HepG2 (cell line): ENCODE measurements at regions not wholly inside any gene's neighbourhood (a gene's known extent, or its start where the extent isn't known, plus 50 kb on each side); places are given as distances from the start of the nearest gene placed in this dataset.
"Not testable (repeated sequence)": the region's sequence is repeated elsewhere in the genome, so short reads cannot be mapped to it uniquely, and the experiment has no call there.

Experiments
- BHLHE40 ChIP-seq: IDR thresholded peaks from 2 replicates; pipeline ENCODE4 v1.6.1; 2011; ENCODE audit warnings: low read length, improper control_type of control experiment
- HDAC6 ChIP-seq: fragments of 200-600 bp; sonication (generic); IDR thresholded peaks from 2 replicates; pipeline ENCODE4 v1.7.0; 2017; ENCODE audit warnings: mild to moderate bottlenecking, antibody characterized with exemption, low read length, low read depth
- KDM1A ChIP-seq: IDR thresholded peaks from 2 replicates; pipeline ENCODE4 v1.6.1; 2016; ENCODE audit warnings: missing compliant biosample characterization
- RFX3 ChIP-seq: IDR thresholded peaks from 2 replicates; pipeline ENCODE4 v1.6.1; 2016; ENCODE audit warnings: missing biosample characterization, missing genetic modification reagents
- SRF ChIP-seq: IDR thresholded peaks from 2 replicates; pipeline ENCODE4 v1.6.1; 2011; ENCODE audit warnings: mild to moderate bottlenecking, low read depth, low read length, moderate library complexity
- STAG1 ChIP-seq: sonication (generic); formaldehyde crosslinking; IDR thresholded peaks from 2 replicates; pipeline ENCODE4 v1.4.0; 2020; ENCODE audit warnings: missing genetic modification reagents
- TEAD3 ChIP-seq: optimal IDR thresholded peaks from 2 replicates; pipeline ENCODE3; 2016; ENCODE audit warnings: borderline replicate concordance
- ZNF224 ChIP-seq: sonication (generic); formaldehyde crosslinking; IDR thresholded peaks from 2 replicates; pipeline ENCODE4 v1.5.0; 2020; ENCODE audit warnings: mild to moderate bottlenecking, missing genetic modification reagents
- TF ChIP-seq, protein P1 (sequence below), 2 experiments: sonication (generic) in 1 of 2; formaldehyde crosslinking in 1 of 2; IDR thresholded peaks; 2 replicates each; pipeline versions ENCODE4 v1.4.0 to v1.6.1; 2018 to 2020; ENCODE audit warnings: missing genetic modification reagents in 2 of 2, borderline replicate concordance in 1 of 2, low read depth in 1 of 2, mild to moderate bottlenecking in 1 of 2, missing biosample characterization in 1 of 2

DNA sequence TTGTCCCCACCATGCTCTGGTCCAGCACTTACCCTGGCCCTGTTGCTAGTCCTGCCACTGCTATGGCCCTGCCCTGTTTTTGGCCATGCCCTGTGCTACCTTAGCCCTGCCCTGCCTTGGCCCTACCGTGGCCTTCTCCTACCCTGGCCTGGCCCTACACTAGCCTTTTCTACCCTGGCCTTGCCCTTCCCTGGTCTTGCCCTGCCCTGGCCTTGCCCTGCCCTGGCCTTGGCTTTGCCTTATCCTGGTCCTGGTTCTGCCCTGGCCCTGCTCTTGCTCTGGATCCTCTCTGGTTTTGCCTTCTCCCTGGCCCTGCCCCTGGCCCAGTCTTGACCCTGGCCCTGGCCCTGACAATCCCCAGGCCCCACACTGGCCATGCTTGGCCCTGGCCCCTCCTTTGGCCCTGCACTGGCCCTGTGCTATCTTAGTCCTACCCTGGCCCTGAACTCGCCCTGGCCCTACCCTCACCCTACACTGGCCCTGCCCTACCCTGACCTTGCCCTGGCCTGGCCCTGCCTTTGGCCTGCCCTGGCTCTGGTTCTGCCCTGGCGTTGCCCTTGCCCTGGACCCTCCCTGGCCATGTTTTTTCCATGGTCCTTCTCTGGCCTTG is 235.0 kb downstream of the GOLGA6L6 start:
- TF ChIP-seq TEAD3; ZNF224; HDAC6; BHLHE40; SRF; STAG1 (CRISPR knock-in tag); RFX3 (CRISPR knock-in tag); KDM1A (CRISPR knock-in tag): not testable (repeated sequence)
- TF ChIP-seq, protein P1, sequence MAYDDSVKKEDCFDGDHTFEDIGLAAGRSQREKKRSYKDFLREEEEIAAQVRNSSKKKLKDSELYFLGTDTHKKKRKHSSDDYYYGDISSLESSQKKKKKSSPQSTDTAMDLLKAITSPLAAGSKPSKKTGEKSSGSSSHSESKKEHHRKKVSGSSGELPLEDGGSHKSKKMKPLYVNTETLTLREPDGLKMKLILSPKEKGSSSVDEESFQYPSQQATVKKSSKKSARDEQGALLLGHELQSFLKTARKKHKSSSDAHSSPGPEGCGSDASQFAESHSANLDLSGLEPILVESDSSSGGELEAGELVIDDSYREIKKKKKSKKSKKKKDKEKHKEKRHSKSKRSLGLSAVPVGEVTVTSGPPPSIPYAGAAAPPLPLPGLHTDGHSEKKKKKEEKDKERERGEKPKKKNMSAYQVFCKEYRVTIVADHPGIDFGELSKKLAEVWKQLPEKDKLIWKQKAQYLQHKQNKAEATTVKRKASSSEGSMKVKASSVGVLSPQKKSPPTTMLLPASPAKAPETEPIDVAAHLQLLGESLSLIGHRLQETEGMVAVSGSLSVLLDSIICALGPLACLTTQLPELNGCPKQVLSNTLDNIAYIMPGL (CRISPR knock-in tag; IDR thresholded peaks at IDR 0.05; ENCODE audit: borderline replicate concordance in 1 of 2, low read depth in 1 of 2), result not testable (repeated sequence)
